ENCODE measurements at regions not wholly inside any gene's neighbourhood (a gene's known extent, or its start where the extent isn't known, plus 50 kb on each side); places are given as distances from the start of the nearest gene placed in this dataset.

GRCh38 chr3:161156936-161157335 is 51.8 kb upstream of the B3GALNT1 start:
- Histone ChIP-seq H3K79me2 (ENCODE audit: control insufficient read depth, insufficient read depth, low read length) (no peaks in the 10 kb centered on the region), H3K9me3 (ENCODE audit: control extremely low read depth in 1 of 3, control insufficient read depth in 2 of 3, insufficient read depth in 1 of 3, low read length in 2 of 3) (no peaks in the 10 kb centered on the region), H3K4me1 (ENCODE audit: control insufficient read depth in 2 of 2, insufficient read depth in 2 of 2, low read length in 2 of 2) (no peaks in the 10 kb centered on the region), H3K4me3 (ENCODE audit: control extremely low read depth in 1 of 5, extremely low read depth in 1 of 5, insufficient read depth in 1 of 5, low read depth in 2 of 5, low read length in 4 of 5) (no peak overlapping the region), H3K27me3 (replicated peaks in 1 of 4; ENCODE audit: control extremely low read depth in 1 of 4, control insufficient read depth in 3 of 4, insufficient read depth in 4 of 4, low read length in 3 of 4) (no peaks in the 10 kb centered on the region), H3K9ac (ENCODE audit: low read length) (no peak overlapping the region), H3K4me2 (replicated peaks; ENCODE audit: low read depth, low read length, poor library complexity, severe bottlenecking) (no peak overlapping the region), H3K36me3 (replicated peaks in 1 of 2; ENCODE audit: control extremely low read depth in 1 of 2, control insufficient read depth in 1 of 2, extremely low read depth in 1 of 2, insufficient read depth in 2 of 2, low read length in 1 of 2) (no peaks in the 10 kb centered on the region), H3K27ac (ENCODE audit: low read length in 2 of 2) (no peak overlapping the region), H2AFZ (ENCODE audit: insufficient read depth, low read depth, low read length, poor library complexity, severe bottlenecking) (no peak overlapping the region), H4K20me1 (ENCODE audit: control insufficient read depth, insufficient read depth, low read length, poor library complexity, severe bottlenecking) (no peaks in the 10 kb centered on the region)
- Mint-ChIP-seq H3K27me3 (no peaks in the 10 kb centered on the region), H3K4me3 (no peak overlapping the region), H3K9me3 (ENCODE audit: insufficient read depth) (no peaks in the 10 kb centered on the region), H3K4me1 (no peaks in the 10 kb centered on the region), H3K27ac (no peak overlapping the region)
- ChIA-PET CTCF (interaction anchor here (1.1 kb wide), 1 partner anchor 93 kb away, joined by 3 read pairs; no protein-coding TSS in a partner anchor), POLR2A (no interaction called here)
- ATAC-seq (ENCODE audit: low read depth) = no peak
- 93% methylated on average over 3 of the region's 5 CpGs for WGBS (ENCODE audit: insufficient coverage)
- intact Hi-C loops (cut with micrococcal nuclease) = no loop called here
- DNase-seq = no peak
- TF ChIP-seq CTCF (IDR thresholded peaks at IDR 0.05) (no peak), EZH2 (IDR thresholded peaks at IDR 0.05; ENCODE audit: borderline replicate concordance, insufficient read depth, low read depth, low read length, poor library complexity, severe bottlenecking) (no peak)

GRCh38 chr3:161161603-161162002 is 56.5 kb upstream of the B3GALNT1 start:
- Histone ChIP-seq H3K4me3 (ENCODE audit: control extremely low read depth in 1 of 5, extremely low read depth in 1 of 5, insufficient read depth in 1 of 5, low read depth in 2 of 5, low read length in 4 of 5) (no peak overlapping the region), H3K27ac (ENCODE audit: low read length in 2 of 2) (no peak overlapping the region), H3K4me2 (replicated peaks; ENCODE audit: low read depth, low read length, poor library complexity, severe bottlenecking) (no peak overlapping the region), H3K36me3 (replicated peaks in 1 of 2; ENCODE audit: control extremely low read depth in 1 of 2, control insufficient read depth in 1 of 2, extremely low read depth in 1 of 2, insufficient read depth in 2 of 2, low read length in 1 of 2) (no peaks in the 10 kb centered on the region), H3K27me3 (replicated peaks in 1 of 4; ENCODE audit: control extremely low read depth in 1 of 4, control insufficient read depth in 3 of 4, insufficient read depth in 4 of 4, low read length in 3 of 4) (no peaks in the 10 kb centered on the region), H3K9ac (ENCODE audit: low read length) (no peak overlapping the region), H3K4me1 (ENCODE audit: control insufficient read depth in 2 of 2, insufficient read depth in 2 of 2, low read length in 2 of 2) (no peaks in the 10 kb centered on the region), H3K9me3 (ENCODE audit: control extremely low read depth in 1 of 3, control insufficient read depth in 2 of 3, insufficient read depth in 1 of 3, low read length in 2 of 3) (no peaks in the 10 kb centered on the region), H2AFZ (ENCODE audit: insufficient read depth, low read depth, low read length, poor library complexity, severe bottlenecking) (no peak overlapping the region), H4K20me1 (ENCODE audit: control insufficient read depth, insufficient read depth, low read length, poor library complexity, severe bottlenecking) (no peaks in the 10 kb centered on the region), H3K79me2 (ENCODE audit: control insufficient read depth, insufficient read depth, low read length) (no peaks in the 10 kb centered on the region)
- H3K27ac Mint-ChIP-seq = no peak overlapping the region
- peaks cover 6% of the 10 kb centered on the region for H3K9me3 Mint-ChIP-seq (ENCODE audit: insufficient read depth)
- TF ChIP-seq CTCF (IDR thresholded peaks at IDR 0.05) (no peak), EZH2 (IDR thresholded peaks at IDR 0.05; ENCODE audit: borderline replicate concordance, insufficient read depth, low read depth, low read length, poor library complexity, severe bottlenecking) (no peak)
- ChIA-PET POLR2A (no interaction called here), CTCF (no interaction called here)
- 98% methylated on average over 13 of the region's 20 CpGs for WGBS (ENCODE audit: insufficient coverage)
- ATAC-seq (ENCODE audit: low read depth) = no peak
- intact Hi-C loops (cut with micrococcal nuclease) = no loop called here
- no peaks in the 10 kb centered on the region for H3K4me1 Mint-ChIP-seq
- no peak for DNase-seq
- H3K4me3 Mint-ChIP-seq = no peak overlapping the region
- H3K27me3 Mint-ChIP-seq = peaks cover 7% of the 10 kb centered on the region

Measured in B cell (primary cell).